Fibroblast of the aortic adventitia (primary cell): ENCODE measurements at regions not wholly inside any gene's neighbourhood (a gene's known extent, or its start where the extent isn't known, plus 50 kb on each side); places are given as distances from the start of the nearest gene placed in this dataset.

Experiments
- DNase-seq: peaks from one replicate; pipeline ENCODE4 v3.0.0-alpha.2; 2010; ENCODE audit warnings: low read depth
- H3K4me3 ChIP-seq: 2 replicates; pipeline ENCODE4 v1.5.1; 2011; ENCODE audit warnings: low read depth, mild to moderate bottlenecking, control low read depth, low read length, moderate library complexity
- CTCF ChIP-seq: IDR thresholded peaks from 2 replicates; pipeline ENCODE4 v1.5.1; 2011; ENCODE audit warnings: mild to moderate bottlenecking, low read length, control low read depth, inconsistent platforms; ENCODE audit not compliant: insufficient read depth

DNA sequence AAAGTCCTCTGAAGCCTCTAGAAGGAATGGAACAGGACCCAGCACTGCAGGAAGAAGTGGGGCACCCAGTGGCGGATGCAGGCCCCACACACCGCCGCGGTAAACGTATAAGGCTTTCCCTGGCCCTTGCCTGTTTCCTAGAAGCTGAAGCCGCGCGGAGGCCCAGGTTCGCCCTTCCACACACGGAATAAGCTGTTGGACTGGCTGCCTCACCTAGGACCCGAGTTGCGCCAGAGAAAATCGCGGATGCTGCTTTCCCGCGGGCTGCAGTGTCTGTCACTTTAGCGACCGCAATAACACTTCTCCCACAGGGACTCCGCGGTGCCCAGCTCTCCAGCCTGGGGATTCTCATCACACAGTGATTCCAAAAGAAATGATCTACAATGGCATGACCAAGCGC lies 1736.9 kb downstream of the TP53TG3F start:
- no peak overlapping the region for H3K4me3 ChIP-seq
- no peak for DNase-seq
- no peak for TF ChIP-seq CTCF

DNA sequence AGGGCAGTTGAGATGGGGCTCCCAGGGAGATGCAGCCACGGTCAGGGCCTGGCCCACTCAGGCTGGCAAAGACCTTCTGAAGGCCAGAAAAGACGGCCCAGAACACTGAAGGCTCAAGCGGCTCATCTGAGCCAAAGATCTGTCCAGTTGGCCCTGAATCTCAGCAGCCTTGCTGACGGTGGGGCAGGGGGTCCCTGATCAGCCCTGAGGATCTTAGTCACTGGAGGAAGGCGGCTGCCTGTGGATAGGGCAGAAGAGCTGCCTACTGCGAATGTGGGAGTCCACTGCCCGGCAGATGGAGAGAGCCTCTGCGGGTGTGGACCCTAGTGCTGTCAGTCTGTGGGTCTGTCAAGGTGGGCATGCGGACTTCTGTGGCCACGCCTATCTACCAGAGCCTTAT lies 1738.2 kb downstream of the TP53TG3F start:
- no peak overlapping the region for H3K4me3 ChIP-seq
- TF ChIP-seq CTCF = no peak
- no peak for DNase-seq

GRCh38 chr16:35198223-35199199 lies 1739.1 kb downstream of the TP53TG3F start:
- TF ChIP-seq CTCF = no peak
- DNase-seq = no peak
- no peak overlapping the region for H3K4me3 ChIP-seq

DNA sequence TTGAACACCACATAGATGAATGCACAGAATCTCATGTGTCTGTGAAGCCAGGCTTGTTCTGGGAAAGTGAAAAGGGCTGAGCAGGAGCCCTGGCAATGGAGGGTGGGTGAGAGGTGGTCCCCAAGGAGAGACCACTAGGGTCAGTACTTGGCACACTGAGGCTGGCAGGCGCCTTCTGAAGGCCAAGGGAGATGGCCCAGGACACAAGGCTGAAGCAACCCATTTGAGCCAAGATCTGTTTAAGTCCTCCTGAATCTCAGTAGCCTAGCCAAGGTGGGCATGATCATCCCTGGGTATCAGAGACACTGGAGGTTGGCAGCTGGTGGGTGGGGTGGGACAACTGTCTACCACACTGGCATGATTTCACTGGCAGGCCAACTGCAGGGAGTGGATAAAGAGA lies 1741.2 kb downstream of the TP53TG3F start:
- no peak overlapping the region for H3K4me3 ChIP-seq
- DNase-seq = no peak
- no peak for TF ChIP-seq CTCF

DNA sequence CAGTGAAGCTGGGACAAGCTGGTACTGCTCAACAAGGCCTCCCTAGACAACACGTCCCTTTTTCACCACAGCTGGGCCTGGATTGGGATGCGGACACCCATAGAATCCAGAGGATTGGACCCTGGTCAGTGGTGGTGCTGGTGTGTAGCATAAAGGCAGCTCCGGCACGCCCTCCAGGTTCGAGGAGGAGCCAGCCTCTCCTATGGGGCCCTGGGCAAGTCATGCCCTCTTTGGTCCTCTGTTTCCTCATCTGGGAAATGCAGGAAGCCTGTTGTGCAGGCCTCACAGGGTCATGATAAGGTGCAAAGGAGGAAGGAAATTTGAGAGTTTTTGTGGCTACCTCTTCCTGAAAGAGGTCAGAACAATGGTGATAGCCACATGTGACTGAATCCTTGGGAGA lies 1741.7 kb downstream of the TP53TG3F start:
- no peak for TF ChIP-seq CTCF
- DNase-seq = no peak
- no peak overlapping the region for H3K4me3 ChIP-seq

- no peak for DNase-seq
- no peak overlapping the region for H3K4me3 ChIP-seq
- no peak for TF ChIP-seq CTCF
Measured at GRCh38 chr16:35203636-35204035, 1744.2 kb downstream of the TP53TG3F start.
